ENCODE measurements at regions not wholly inside any gene's neighbourhood (a gene's known extent, or its start where the extent isn't known, plus 50 kb on each side); places are given as distances from the start of the nearest gene placed in this dataset.

DNA sequence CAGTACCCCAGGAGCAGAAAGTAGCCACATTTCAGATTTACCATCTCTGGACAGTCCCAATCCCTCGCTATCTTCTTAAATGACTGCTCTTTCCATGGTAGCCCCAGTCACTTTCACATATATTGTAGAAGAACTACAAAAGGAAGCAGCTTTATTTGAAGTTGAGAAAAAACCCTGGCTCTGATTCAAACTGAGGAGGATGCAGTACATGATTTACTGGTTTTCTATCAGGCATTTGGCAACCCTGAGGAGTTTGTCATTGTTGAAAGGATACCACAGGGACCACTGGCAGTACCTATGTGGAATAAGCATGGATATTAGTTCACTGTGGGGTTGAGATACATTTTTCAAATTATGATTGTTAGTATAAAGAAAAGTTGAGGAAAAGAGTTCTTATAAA is 640.9 kb upstream of the SETBP1 start:
- dilution Hi-C loops (cut with MboI; ENCODE audit: extremely low pct_ligation_motif_present, low sequenced_read_pairs) = no loop called here
- Histone ChIP-seq H3K27me3 (ENCODE audit: control insufficient read depth, extremely low read depth, insufficient read depth, low read length) (no peaks in the 10 kb centered on the region), H3K27ac (ENCODE audit: control insufficient read depth, insufficient read depth, low read length) (no peak overlapping the region), H3K79me2 (ENCODE audit: control insufficient read depth, insufficient read depth, low read length) (no peaks in the 10 kb centered on the region), H3K4me1 (ENCODE audit: control insufficient read depth, extremely low read depth, insufficient read depth, low read length) (no peaks in the 10 kb centered on the region), H3K4me2 (ENCODE audit: control insufficient read depth, extremely low read depth, insufficient read depth, low read depth, low read length) (no peak overlapping the region), H3K9ac (ENCODE audit: control insufficient read depth, extremely low read depth, insufficient read depth, low read length) (no peak overlapping the region), H4K20me1 (ENCODE audit: control insufficient read depth, extremely low read depth, insufficient read depth, low read length) (no peaks in the 10 kb centered on the region), H3K9me3 (ENCODE audit: control insufficient read depth, low read depth, low read length) (no peaks in the 10 kb centered on the region), H3K4me3 (ENCODE audit: control insufficient read depth in 2 of 3, extremely low read depth in 1 of 3, insufficient read depth in 2 of 3, low read depth in 1 of 3, low read length in 3 of 3) (no peak overlapping the region), H3K9me1 (ENCODE audit: control insufficient read depth, extremely low read depth, insufficient read depth, low read length) (no peaks in the 10 kb centered on the region), H3K36me3 (ENCODE audit: control insufficient read depth in 2 of 2, extremely low read depth in 1 of 2, insufficient read depth in 2 of 2, low read length in 2 of 2) (no peaks in the 10 kb centered on the region), H2AFZ (ENCODE audit: control insufficient read depth, low read length) (no peak overlapping the region)
- TF ChIP-seq EZH2 (IDR thresholded peaks at IDR 0.05; ENCODE audit: low read length) = no peak
- TF ChIP-seq, protein P1, sequence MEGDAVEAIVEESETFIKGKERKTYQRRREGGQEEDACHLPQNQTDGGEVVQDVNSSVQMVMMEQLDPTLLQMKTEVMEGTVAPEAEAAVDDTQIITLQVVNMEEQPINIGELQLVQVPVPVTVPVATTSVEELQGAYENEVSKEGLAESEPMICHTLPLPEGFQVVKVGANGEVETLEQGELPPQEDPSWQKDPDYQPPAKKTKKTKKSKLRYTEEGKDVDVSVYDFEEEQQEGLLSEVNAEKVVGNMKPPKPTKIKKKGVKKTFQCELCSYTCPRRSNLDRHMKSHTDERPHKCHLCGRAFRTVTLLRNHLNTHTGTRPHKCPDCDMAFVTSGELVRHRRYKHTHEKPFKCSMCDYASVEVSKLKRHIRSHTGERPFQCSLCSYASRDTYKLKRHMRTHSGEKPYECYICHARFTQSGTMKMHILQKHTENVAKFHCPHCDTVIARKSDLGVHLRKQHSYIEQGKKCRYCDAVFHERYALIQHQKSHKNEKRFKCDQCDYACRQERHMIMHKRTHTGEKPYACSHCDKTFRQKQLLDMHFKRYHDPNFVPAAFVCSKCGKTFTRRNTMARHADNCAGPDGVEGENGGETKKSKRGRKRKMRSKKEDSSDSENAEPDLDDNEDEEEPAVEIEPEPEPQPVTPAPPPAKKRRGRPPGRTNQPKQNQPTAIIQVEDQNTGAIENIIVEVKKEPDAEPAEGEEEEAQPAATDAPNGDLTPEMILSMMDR (optimal IDR thresholded peaks at IDR 0.05 in 1 of 3, IDR thresholded peaks at IDR 0.05 in 1 of 3, conservative IDR thresholded peaks at IDR 0.05 in 1 of 3; ENCODE audit: extremely low read depth in 1 of 3, insufficient read depth in 2 of 3, low read length in 3 of 3) = no peak
- DNase-seq (ENCODE audit: low read depth, low spot score) (no peak), FAIRE-seq (no peak)

DNA sequence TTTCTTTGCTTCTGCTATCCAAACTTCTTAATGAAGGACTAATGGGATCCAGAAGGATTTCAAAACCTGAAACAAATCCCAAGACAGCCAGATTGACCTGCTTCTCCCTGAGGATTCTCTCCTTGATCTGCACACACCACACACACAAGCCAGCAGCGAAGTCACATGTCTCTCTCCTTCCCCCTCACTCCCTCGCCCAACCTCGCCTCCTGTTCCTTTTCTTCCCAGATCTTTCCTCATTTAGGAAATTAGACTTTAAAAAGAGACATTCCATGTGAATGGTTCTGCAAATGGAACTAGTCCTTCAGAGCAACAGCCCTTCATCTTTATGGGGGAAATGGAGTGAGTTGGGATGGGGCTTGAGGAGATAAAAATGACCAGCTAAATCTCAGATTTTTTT is 639.1 kb upstream of the SETBP1 start:
- Histone ChIP-seq H2AFZ (ENCODE audit: control insufficient read depth, low read length) (no peak overlapping the region), H3K9me3 (ENCODE audit: control insufficient read depth, low read depth, low read length) (no peaks in the 10 kb centered on the region), H3K36me3 (ENCODE audit: control insufficient read depth in 2 of 2, extremely low read depth in 1 of 2, insufficient read depth in 2 of 2, low read length in 2 of 2) (no peaks in the 10 kb centered on the region), H3K4me2 (ENCODE audit: control insufficient read depth, extremely low read depth, insufficient read depth, low read depth, low read length) (no peak overlapping the region), H4K20me1 (ENCODE audit: control insufficient read depth, extremely low read depth, insufficient read depth, low read length) (no peaks in the 10 kb centered on the region), H3K4me3 (ENCODE audit: control insufficient read depth in 2 of 3, extremely low read depth in 1 of 3, insufficient read depth in 2 of 3, low read depth in 1 of 3, low read length in 3 of 3) (no peak overlapping the region), H3K9ac (ENCODE audit: control insufficient read depth, extremely low read depth, insufficient read depth, low read length) (no peak overlapping the region), H3K4me1 (ENCODE audit: control insufficient read depth, extremely low read depth, insufficient read depth, low read length) (no peaks in the 10 kb centered on the region), H3K27ac (ENCODE audit: control insufficient read depth, insufficient read depth, low read length) (no peak overlapping the region), H3K79me2 (ENCODE audit: control insufficient read depth, insufficient read depth, low read length) (no peaks in the 10 kb centered on the region), H3K9me1 (ENCODE audit: control insufficient read depth, extremely low read depth, insufficient read depth, low read length) (no peaks in the 10 kb centered on the region), H3K27me3 (ENCODE audit: control insufficient read depth, extremely low read depth, insufficient read depth, low read length) (no peaks in the 10 kb centered on the region)
- no peak for DNase-seq (ENCODE audit: low read depth, low spot score)
- FAIRE-seq = no peak
- dilution Hi-C loops (cut with MboI; ENCODE audit: extremely low pct_ligation_motif_present, low sequenced_read_pairs) = no loop called here
- no peak for TF ChIP-seq EZH2 (IDR thresholded peaks at IDR 0.05; ENCODE audit: low read length)
- TF ChIP-seq, protein P1 (optimal IDR thresholded peaks at IDR 0.05 in 1 of 3, IDR thresholded peaks at IDR 0.05 in 1 of 3, conservative IDR thresholded peaks at IDR 0.05 in 1 of 3; ENCODE audit: extremely low read depth in 1 of 3, insufficient read depth in 2 of 3, low read length in 3 of 3) = no peak

All from keratinocyte (primary cell).